ENCODE measurements at regions not wholly inside any gene's neighbourhood (a gene's known extent, or its start where the extent isn't known, plus 50 kb on each side); places are given as distances from the start of the nearest gene placed in this dataset.

DNA sequence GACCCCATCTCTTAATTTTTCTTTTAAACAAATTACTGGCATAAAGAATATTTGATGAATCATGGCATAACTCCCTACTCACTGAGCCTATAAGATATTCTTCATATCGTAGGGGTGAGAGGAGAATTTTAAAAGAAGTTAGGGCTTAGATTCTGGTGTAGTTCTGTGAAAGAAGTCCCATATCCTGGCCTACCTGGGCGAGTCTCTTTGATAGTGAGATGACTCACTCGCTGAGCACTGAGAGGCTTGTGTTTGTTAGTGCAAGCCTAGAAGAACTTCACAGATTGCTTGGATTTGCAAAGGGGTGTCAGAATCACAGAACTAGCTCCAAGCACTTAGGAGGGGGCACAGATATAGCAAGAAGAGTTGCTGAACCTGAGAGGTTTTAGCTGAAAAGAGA, 133.8 kb upstream of the TMC3 start:
- TF ChIP-seq, protein P1, sequence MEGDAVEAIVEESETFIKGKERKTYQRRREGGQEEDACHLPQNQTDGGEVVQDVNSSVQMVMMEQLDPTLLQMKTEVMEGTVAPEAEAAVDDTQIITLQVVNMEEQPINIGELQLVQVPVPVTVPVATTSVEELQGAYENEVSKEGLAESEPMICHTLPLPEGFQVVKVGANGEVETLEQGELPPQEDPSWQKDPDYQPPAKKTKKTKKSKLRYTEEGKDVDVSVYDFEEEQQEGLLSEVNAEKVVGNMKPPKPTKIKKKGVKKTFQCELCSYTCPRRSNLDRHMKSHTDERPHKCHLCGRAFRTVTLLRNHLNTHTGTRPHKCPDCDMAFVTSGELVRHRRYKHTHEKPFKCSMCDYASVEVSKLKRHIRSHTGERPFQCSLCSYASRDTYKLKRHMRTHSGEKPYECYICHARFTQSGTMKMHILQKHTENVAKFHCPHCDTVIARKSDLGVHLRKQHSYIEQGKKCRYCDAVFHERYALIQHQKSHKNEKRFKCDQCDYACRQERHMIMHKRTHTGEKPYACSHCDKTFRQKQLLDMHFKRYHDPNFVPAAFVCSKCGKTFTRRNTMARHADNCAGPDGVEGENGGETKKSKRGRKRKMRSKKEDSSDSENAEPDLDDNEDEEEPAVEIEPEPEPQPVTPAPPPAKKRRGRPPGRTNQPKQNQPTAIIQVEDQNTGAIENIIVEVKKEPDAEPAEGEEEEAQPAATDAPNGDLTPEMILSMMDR (IDR thresholded peaks at IDR 0.05; ENCODE audit: low read depth, low read length): no peak
- DNase-seq: no peak
- Histone ChIP-seq H3K27me3 (no peaks in the 10 kb centered on the region), H3K36me3 (no peaks in the 10 kb centered on the region), H3K9me3 (no peaks in the 10 kb centered on the region), H3K4me1 (peaks cover 13% of the 10 kb centered on the region; the same call in 1 of the 2 replicates), H3K4me3 (ENCODE audit: low read depth, low read length) (no peak overlapping the region)

GRCh38 chr15:81506936-81507335, 132.9 kb upstream of the TMC3 start:
- TF ChIP-seq, protein P1 (IDR thresholded peaks at IDR 0.05; ENCODE audit: low read depth, low read length): no peak
- Histone ChIP-seq H3K27me3 (no peaks in the 10 kb centered on the region), H3K36me3 (no peaks in the 10 kb centered on the region), H3K9me3 (no peaks in the 10 kb centered on the region), H3K4me1 (peaks cover 13% of the 10 kb centered on the region; the same call in 1 of the 2 replicates), H3K4me3 (ENCODE audit: low read depth, low read length) (no peak overlapping the region)
- DNase-seq: no peak

DNA sequence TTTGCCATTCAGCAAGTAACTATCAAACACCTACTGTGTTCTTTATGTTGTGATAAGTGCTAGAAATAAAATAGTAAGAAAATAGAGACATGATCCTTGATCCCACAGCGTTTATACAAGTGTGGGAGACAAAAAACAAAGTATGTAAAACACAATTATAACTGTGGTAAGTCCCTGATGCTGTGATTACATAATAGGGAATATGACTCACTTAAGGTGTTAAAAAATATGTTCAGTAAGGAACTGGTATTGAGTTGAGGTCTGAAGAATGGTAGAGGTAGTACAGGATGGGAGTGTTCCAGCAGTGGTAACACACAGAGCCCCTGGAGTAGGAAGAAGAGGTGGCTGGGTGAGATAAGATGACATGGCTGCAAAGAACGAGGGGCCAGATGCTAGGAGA, 132.1 kb upstream of the TMC3 start:
- Histone ChIP-seq H3K4me1 (peaks cover 12% of the 10 kb centered on the region; the same call in 1 of the 2 replicates), H3K4me3 (ENCODE audit: low read depth, low read length) (no peak overlapping the region), H3K27me3 (no peaks in the 10 kb centered on the region), H3K36me3 (no peaks in the 10 kb centered on the region), H3K9me3 (no peaks in the 10 kb centered on the region)
- DNase-seq: no peak
- TF ChIP-seq, protein P1 (IDR thresholded peaks at IDR 0.05; ENCODE audit: low read depth, low read length): no peak

- no peak for DNase-seq
- no peak overlapping the region for H3K4me3 ChIP-seq (ENCODE audit: low read depth, low read length)
- no peaks in the 10 kb centered on the region for H3K9me3 ChIP-seq
- no peaks in the 10 kb centered on the region for H3K27me3 ChIP-seq
- peaks cover 5% of the 10 kb centered on the region; the same call in 1 of the 2 replicates for H3K4me1 ChIP-seq
- H3K36me3 ChIP-seq: no peaks in the 10 kb centered on the region
- TF ChIP-seq, protein P1 (IDR thresholded peaks at IDR 0.05; ENCODE audit: low read depth, low read length): no peak
Measured at GRCh38 chr15:81504170-81504905, 130.3 kb upstream of the TMC3 start.

- no peaks in the 10 kb centered on the region for H3K27me3 ChIP-seq
Measured at GRCh38 chr15:81502439-81502838, 128.4 kb upstream of the TMC3 start.

DNA sequence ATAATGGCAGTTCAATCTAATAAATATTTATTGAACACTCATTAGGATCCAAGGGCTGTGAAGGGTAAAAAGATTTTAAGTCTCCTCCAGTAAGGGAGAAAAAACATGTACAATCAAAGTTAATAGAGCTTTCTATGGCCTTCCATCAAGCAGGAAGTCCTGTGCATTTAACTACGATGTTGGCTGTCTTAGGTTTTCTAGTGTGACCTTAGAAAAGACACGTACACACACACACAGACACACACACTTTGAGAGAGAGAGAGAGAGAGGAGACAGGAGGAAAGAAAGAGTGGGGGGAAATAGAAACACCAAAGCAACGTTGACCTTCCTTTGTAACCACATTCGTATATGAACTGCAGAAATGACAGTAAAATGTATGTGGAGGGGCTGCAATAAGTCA, 126.1 kb upstream of the TMC3 start:
- Histone ChIP-seq H3K9me3 (no peaks in the 10 kb centered on the region), H3K36me3 (no peaks in the 10 kb centered on the region), H3K4me3 (ENCODE audit: low read depth, low read length) (no peak overlapping the region), H3K4me1 (peaks cover 5% of the 10 kb centered on the region; the same call in 1 of the 2 replicates), H3K27me3 (no peaks in the 10 kb centered on the region)
- TF ChIP-seq, protein P1 (IDR thresholded peaks at IDR 0.05; ENCODE audit: low read depth, low read length): no peak
- DNase-seq: no peak

More at GRCh38 chr15:81502439-81502838, 128.4 kb upstream of the TMC3 start:
- peaks cover 5% of the 10 kb centered on the region; the same call in 1 of the 2 replicates for H3K4me1 ChIP-seq
- TF ChIP-seq, protein P1 (IDR thresholded peaks at IDR 0.05; ENCODE audit: low read depth, low read length): no peak
- H3K9me3 ChIP-seq: no peaks in the 10 kb centered on the region
- DNase-seq: no peak
- H3K4me3 ChIP-seq (ENCODE audit: low read depth, low read length): no peak overlapping the region
- H3K36me3 ChIP-seq: no peaks in the 10 kb centered on the region
